GM10266 (cell line): ENCODE measurements at regions not wholly inside any gene's neighbourhood (a gene's known extent, or its start where the extent isn't known, plus 50 kb on each side); places are given as distances from the start of the nearest gene placed in this dataset.

ENCODE experiments used
- DNase-seq: peaks from one replicate; pipeline ENCODE4 v3.0.0; 2012; ENCODE audit errors: extremely low spot score
- CTCF ChIP-seq: IDR thresholded peaks from 2 replicates; pipeline ENCODE4 v1.5.1; 2012; ENCODE audit warnings: mild to moderate bottlenecking, low read depth; ENCODE audit not compliant: control insufficient read depth, insufficient read depth; ENCODE audit errors: missing control alignments

- DNase-seq = no peak
- no peak for TF ChIP-seq CTCF
These were observed 190.1 kb downstream of the FAM43A start for GRCh38 chr3:194875581-194876402.

GRCh38 chr3:194876403-194877095, 190.9 kb downstream of the FAM43A start:
- DNase-seq = no peak
- no peak for TF ChIP-seq CTCF

DNA sequence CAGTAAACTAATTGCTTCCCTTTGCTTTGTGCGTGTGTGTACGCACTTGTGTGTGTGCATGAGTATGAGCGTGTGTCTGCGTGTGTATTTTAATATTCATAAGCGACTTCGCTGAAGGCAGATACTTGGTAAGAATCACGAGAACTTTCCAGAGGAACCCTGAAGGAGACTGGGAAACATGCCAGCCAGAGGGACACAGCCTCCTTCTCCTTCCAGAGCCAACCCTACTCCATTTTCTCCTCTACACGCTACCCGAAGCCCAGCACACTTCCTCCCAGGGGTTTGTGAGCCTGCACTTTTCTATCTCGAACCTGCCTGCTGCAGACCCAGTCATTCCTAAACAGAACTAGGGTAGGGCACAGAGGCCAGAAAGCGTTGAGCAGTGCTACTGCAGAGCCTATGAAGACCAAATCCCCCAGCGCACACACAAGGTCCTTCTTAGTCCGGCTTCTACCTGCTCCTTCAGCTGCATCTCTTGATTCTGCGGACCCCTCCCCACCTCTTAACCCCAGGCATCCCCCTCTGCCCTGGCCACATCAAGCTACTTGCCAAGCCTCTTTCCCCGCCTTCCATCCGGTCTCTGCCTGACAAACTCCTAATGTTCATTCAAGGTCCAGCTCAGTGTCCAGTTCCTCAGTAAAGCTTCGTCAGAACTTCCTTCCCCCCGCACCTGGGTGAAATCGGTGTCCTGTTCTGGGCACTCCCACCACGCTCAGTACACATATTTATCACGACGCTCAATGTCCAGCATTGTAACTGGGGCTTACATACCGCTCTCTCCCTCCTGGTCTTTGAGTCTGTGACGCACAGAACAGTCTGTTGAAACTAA, 191.8 kb downstream of the FAM43A start:
- TF ChIP-seq CTCF = no peak
- DNase-seq = no peak

GRCh38 chr3:194879126-194879877, 193.6 kb downstream of the FAM43A start:
- DNase-seq = no peak
- no peak for TF ChIP-seq CTCF

- TF ChIP-seq CTCF = no peak
- no peak for DNase-seq
These were observed 194.6 kb downstream of the FAM43A start for GRCh38 chr3:194879991-194880939.
